NCI-H128 (cell line): ENCODE measurements at regions not wholly inside any gene's neighbourhood (a gene's known extent, or its start where the extent isn't known, plus 50 kb on each side); places are given as distances from the start of the nearest gene placed in this dataset.
"Not testable (repeated sequence)": the region's sequence is repeated elsewhere in the genome, so short reads cannot be mapped to it uniquely, and the experiment has no call there.

Experiments
- DNase-seq: peaks from one replicate; lab custom pipeline; 2025; ENCODE audit not compliant: unreplicated experiment; lab: John Stamatoyannopoulos, UW

DNA sequence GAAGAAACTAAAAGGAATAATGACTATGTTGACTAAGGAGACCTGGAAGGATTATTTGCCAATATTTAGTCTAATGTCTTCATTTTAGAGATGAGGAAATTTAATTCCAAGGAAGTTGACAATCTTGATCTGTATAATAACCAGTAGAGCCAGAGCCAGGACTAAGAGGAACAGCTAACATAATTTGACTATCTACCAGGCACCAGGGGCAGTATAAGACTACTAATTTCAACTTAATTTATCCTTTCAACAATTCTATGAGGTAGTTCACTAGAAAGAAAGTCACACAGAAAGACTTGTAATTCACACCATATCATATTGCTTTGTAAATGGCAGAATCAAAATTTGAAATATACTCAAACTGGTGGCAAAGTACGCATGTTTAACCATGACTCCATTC lies 273.0 kb upstream of the STXBP5 start:
- DNase-seq = no peak

DNA sequence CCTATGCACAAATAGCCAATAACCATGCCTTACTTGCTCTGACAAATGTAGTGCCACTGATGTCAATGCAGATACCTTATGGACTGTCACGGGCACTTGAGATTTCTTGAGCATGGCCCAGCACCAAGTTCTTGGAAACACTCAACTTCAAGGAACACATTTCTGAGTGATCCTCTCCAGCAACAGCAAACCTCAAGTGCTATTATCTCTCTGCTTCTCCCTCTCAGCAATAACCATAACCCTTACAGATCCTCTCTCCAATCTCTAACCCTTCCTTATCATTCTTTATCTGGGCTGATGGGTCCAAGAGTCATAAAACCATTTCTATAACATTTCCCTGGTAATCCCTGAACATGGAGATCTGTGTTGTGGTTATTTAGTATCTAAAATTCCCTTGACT lies 266.9 kb upstream of the STXBP5 start:
- no peak for DNase-seq

DNA sequence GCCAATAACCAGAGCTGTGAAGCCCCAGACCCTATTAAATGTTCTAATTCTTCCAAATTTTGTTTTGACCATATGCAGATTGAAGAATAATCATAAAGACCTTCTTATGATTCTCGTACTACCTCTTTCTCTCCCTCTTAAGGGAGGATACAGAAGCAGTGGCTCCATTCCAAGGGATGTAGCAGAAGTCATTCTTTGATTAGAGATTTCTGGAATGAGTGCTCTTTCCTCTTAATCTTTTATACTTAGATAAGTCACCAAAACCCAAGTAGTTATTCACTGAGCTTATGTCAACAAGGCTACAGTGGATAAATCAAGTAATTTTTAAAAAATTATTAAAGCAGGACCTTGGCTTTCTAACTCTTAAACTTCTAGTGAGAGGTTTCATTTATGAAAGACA lies 266.0 kb upstream of the STXBP5 start:
- no peak for DNase-seq

DNA sequence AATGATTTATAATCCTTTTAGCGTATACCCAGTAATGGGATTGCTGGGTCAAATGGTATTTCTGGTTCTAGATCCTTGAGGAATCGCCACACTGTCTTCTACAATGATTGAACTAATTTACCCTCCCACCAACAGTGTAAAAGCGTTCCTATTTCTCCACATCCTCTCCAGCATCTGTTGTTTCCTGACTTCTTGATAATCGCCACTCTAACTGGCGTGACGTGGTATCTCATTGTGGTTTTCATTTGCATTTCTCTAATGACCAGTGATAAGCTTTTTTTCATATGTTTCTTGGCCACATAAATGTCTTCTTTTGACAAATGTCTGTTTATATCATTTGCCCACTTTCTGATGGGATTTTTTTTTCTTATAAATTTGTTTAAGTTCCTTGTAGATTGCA lies 264.8 kb upstream of the STXBP5 start:
- DNase-seq = not testable (repeated sequence)

DNA sequence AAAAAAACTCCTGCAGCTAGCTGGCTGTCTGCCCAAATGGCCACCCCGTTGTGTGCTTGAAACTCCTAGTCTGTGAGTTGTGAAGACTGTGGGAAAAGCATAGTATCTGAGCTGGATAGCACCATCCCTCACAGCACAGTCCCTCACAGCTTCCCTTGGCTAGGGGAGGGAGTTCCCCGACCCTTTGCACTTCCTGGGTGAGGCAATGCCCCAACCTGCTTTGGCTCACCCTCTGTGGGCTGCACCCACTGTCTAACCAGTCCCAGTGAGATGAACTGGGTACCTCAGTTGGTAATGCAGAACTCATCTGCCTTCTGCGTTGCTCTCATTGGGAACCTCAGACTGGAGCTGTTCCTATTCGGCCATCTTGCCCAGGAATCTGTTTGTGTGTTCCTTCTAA lies 260.6 kb upstream of the STXBP5 start:
- no peak for DNase-seq

DNA sequence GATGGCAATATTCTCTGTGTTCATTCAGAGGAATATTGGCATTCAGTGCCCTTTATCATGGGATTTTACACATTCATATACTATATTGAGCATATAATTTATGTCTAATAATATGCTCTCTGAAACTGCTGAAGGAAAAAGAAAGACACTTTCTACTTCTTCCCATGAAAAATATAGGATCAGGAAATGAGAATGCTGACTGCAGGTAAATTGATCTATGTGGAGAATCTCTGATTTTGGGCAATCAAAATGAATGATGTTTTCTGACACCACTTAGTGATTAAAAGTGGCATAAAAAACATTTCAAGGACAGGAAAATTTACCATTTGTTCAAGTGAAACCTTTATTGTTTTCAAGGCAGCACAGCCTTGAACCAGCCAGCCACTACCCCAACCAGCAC lies 260.1 kb upstream of the STXBP5 start:
- DNase-seq = no peak

DNA sequence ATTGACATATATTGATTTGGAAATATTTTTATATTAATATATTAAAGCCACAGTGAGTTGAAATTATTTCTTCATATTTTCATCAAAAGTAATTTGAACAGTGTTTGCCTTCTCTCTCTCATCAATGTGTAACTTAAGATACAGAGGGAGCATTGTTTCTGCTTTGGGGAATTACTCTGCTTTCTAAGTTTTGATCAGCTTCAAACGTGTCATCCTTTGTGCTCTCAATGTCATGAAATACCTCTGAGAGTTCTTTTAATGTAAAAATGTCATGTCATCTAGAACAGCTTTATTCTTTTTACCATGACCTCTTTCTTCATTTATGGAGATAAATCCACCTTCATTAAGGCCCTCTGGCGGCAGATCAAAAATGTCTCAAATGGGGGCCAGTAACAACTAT lies 259.4 kb upstream of the STXBP5 start:
- no peak for DNase-seq

DNA sequence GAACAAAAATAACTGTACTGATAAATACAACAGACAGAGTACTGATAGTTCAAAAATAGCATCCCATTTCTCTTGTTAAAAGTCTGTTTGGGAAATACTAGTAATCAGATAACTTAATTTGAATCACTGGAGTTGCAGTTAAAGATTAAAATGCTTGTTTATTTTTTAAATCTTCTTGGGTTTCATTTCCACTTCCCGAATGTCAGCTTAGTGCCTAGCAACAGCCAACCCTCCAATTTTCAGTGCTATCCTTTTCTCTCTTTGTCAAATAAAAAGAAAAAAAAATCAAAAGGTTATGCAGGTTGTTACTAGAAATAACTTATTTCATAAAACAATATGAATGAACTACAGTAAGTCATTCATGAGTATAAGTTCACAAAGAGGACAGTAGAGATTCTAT lies 257.7 kb upstream of the STXBP5 start:
- DNase-seq = no peak

DNA sequence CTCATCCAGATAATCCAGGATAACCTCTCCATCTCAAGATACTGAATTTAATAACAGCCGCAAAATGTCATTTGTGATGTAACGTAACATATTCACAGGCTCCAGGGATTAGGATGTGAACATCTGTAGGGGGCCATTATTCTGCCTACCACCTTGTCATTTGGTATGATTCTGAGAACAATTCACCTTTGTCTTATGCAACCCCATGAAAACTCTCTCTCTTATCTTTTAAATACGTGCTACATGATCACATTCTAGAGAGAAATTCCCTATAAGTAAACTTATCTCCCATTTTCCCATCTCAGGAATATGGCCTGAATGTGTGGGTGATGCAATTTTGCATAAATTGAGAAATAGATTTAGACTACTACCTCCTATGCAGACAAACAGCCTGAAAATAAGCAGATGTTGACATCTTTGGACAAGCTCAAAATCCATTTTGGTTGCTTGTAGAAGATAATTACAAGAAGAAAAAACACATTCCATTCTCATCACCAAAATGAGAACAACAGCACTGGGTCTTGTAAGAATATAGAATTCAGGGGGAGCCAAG lies 255.4 kb upstream of the STXBP5 start:
- DNase-seq = no peak

DNA sequence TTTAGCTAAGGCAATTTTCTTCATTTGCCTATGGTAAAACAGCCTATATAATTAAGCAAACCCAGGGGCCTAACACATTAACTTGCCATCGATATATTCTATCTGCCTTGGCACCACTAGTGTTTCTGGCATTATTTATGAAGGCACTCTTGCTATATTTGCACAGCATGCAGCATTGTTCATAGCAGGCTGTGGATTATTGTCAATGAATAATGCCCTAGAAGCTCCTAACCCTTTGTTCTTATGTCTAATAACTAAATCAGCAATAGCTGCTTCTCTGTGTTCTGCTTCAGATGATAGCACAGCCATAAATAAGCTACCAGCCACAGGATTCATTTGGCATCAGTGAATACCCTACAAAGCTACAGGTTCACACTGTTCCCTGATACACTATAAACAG lies 254.8 kb upstream of the STXBP5 start:
- no peak for DNase-seq

DNA sequence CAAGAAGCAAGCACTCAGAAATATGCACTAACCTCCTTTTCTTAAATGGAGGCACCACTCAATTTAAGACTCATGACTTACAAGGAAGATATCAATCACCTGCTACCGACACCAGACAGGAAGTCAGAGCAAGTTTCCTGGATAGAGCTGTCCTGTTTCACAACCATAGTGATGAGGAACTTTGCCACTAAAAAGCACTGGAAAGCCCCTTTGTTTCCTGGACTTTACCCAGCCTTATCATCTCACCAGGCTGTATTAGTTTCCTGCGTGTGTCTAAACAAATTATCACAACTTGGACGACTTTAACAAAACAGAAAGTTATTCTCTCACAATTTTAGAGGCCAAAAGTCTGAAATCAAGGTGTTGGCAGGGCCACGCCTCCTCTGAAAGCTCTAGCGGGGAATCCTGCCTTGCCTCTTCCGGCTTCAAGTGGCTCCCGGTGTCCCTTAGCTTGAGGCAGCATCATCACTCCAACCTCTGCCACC lies 253.8 kb upstream of the STXBP5 start:
- no peak for DNase-seq

DNA sequence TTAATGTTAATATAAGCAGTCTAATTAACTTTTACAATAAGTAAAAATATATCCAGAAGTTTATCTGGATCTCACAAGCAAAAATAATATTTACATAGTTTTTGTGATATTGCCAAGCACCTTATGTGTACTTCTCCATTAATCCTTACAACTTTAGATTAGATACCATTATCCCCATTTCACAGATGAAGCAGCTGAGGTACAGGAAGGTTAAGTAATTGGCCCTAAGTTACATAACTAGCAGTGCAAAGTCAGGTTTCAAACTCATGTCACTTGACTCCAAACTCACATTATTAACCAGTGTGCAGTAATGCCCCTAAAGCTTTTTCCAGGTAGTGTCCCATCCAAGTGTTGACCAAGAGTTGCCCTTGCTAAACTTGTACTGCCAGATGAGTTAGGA lies 248.6 kb upstream of the STXBP5 start:
- DNase-seq = no peak

DNA sequence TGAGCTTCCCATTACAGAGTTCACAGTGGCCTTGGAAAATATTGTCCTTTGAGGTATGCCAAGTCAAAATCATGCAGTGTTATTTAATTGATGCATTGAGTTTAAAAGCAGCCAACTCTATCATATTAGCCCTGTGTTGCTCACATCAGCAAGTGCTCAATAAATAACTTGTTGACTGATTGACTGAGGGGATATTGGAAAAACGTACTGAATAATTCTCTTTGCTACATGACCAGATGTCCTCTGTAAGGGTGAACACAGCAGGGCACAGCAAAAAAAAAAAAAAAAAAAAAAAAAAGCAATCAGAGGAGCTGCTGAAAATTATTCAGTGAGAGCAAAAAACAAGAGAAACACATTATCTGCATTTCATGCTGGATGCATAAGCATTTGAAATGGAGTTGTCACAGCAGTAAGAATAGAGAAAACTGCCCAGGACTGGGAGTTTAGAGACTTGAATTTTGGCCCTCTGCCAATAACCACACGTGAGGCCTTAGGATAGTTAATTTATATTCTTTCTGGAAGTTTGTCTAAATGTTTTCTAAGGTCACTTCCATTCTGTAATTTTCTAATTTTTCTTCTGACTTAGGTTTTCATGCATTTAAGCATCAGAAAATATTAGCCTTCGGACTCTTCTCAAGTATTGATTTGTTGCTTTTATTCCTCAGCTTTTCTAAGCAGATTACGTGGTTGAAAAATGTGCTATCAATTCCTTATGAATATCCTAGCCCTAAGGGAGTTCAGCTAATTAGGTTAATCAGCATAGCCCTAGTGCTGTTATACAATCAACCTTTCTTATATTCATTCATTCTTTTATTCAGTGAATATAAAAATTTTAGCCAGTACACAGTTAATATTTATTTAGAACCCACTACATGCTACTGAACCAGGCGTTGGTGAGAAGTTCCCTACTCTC lies 246.8 kb upstream of the STXBP5 start:
- no peak for DNase-seq

DNA sequence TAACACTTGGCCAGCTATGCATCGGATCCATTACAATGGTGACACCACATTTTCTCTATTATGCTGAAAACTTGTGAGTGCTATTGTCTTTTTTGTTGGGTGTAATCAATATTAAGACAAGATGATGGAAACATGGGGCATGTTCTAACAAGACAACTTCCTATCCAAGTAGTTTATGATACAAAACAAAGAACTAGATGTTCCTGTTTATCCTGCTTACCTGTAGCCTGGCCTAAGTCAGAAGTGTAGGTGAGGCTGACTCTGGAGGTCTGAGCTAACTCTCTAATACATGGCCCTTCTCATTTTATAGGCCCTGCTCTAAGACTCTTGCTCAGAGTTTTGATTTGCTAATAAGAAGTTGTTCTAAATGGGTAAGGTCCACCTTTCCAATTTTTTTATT lies 242.4 kb upstream of the STXBP5 start:
- DNase-seq = no peak

DNA sequence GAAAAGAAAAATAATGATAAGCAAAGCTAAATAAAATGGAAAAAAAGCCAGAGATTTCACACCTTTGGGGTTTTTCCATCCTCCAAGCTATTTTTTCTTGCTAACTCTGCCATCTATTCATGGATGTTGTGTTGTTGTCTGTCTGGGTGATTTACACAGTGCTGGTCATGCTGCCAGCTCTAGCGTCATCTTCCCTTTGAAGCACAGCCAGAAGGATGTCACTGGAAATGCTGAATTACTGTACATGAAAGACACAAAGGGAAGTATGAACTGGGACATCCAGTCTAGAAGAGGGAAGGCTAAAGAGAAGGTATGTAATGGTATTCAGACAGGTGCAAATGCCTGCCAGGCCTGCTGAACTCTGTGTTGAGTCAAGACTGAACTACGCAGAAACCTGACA lies 241.9 kb upstream of the STXBP5 start:
- no peak for DNase-seq

DNA sequence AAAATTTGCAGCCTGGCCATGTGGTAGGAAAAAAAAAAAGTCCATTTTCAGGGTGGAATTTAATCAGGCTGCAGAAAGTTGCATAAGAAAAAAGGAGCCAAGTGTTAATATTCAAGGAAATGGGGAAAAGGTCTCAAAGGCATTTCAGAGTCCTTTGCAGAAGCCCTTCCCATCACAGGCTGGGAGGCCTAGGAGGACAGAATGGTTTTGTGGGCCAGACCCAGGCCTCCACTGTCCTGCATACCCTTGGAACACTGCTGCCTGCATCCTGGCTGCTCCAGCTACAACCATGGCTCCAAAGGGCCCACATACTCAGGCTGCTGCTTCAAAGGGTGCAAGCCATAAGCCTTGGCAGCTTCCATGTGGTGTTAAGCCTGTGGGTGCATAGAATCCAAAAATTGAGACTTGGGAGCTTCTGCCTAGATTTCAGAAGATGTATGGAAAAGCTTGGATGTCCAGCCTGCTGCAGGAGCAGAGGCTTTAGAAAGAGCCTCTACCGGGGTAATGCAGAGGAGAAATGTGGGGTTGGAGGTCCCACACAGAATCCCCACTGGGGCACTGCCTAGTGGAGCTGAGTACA lies 239.0 kb upstream of the STXBP5 start:
- no peak for DNase-seq

DNA sequence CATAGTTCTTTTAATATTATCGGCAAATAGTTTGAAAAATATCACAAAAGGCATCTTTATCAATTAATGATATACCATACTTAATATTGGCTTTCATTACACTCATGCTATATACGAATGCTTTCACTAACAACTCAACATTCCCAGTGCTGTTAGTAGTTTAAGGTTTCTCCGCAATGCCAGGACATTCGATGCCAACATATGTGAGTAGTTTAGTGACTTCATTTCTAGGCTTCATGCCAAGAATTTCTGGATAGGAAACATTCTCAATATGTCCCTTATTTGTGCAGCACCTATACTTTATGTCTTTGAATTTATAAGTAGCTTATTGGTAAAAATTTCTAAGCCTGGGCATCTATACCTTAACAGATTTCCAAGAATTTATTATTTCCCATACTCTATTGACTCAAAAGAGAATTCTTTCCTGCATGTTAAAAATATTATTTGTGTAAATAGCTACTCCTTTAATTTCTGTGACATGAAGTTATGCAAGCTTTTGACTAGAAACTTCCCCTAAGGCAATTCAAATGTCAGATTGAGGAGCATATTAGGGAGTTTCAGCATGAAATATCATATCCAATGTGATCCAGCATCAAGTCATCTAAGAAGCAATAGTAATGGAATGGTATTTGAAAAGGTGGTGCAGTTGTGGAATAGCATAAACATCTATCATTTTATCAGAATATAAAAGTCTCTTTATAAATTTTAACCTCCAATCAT lies 236.0 kb upstream of the STXBP5 start:
- DNase-seq = no peak

DNA sequence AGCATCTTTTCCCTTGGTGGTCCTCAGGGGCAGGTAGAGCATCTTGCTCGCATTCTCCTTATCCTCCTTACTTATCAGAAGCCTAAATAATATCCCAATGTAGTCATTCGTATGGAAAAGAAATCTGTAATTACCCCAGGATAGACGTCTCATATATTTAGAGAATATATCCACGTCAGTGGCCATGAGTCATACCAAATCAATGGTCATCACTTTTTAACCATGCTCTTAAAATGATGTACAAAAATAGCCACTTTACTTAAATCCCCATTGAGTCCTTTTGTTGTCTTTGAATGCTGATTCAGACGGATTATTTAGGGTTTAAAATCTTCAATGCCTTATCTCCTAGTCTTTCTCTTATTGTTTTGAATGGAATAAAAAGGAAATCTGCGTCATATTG lies 231.7 kb upstream of the STXBP5 start:
- DNase-seq = no peak

DNA sequence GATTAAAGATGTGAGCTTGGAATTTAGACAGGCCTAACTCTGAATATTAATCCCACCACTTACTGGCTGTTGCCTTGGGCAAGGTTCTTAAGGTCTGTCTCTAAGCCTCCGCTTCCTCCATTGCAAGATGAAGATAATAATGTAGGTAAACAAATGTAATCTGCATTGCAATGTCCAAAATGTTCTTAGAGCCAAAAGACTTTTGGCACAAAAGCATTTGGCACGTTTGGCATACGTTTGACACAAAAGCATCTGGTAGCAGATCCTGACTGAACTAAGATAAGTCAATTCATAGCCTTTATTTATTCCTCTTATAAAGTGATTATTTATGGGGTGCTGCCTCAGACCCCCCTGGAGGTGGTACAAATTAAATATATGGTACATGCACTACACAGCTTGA lies 229.9 kb upstream of the STXBP5 start:
- DNase-seq = no peak

DNA sequence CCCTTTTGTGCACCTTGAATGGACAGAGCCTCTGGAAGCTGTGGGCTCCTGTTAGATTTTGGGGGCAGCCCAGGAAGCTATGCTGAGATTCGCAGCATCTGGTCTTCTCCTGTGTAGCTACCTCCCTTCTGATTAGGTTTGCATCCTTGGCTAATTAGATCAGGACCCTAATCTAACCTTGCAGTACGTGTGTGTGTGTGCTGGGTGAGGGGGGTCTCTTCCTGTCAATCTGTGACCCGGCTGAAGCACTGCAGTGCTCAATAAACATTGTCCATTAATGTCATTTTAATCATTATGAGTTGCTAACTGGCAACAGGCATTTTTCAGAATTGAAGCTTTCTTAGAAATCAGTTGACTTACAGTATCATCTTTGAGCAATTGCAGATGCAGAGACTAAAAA lies 229.1 kb upstream of the STXBP5 start:
- no peak for DNase-seq

DNA sequence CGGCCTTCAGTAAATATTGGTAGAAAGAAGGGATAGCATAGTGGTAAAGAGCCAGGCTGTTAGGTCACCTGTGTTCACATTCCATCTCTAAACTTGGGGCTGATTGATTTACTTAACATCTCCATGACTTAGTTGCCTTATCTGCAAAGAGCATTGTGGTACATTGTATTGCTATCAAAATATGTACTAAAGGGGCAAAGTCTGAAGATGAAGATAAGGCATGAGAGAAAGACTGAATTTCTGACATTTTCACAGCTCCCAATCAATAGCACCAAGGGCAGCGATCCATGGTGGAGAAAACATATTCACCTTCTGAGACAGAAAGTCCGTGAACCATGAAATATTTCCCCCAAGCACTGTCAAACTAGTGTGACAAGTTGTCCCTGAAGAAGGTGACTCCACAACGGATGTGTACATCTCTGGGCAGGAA lies 223.3 kb upstream of the STXBP5 start:
- no peak for DNase-seq

DNA sequence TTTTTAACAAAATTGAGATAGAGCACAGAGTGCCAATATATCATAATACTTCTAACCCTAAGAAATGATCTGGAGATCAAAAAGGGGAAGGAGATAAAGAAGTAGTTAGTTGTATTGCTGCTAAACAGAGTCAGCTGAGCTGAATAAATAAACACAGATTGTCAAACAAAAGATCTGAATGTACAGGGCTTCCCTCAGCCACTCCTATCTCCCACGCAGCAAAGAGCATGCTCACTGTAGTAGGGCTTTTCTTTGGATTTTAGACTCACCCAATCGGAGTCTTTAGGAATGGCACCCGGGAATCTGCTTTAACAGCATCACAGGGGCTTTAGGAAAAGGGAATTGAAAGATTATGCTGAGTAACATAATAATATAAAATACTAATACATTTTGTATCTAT lies 222.2 kb upstream of the STXBP5 start:
- DNase-seq = no peak
